NCI-H2107 treated with DMSO at 0.1 percent for 48 hours (cell line): ENCODE measurements at regions not wholly inside any gene's neighbourhood (a gene's known extent, or its start where the extent isn't known, plus 50 kb on each side); places are given as distances from the start of the nearest gene placed in this dataset.
A peak's percentile ranks its signal among the peaks of the same experiment; 100 is the strongest.

Experiments used
- DNase-seq: peaks from one replicate; lab custom pipeline; 2025; ENCODE audit not compliant: unreplicated experiment; lab: John Stamatoyannopoulos, UW

DNA sequence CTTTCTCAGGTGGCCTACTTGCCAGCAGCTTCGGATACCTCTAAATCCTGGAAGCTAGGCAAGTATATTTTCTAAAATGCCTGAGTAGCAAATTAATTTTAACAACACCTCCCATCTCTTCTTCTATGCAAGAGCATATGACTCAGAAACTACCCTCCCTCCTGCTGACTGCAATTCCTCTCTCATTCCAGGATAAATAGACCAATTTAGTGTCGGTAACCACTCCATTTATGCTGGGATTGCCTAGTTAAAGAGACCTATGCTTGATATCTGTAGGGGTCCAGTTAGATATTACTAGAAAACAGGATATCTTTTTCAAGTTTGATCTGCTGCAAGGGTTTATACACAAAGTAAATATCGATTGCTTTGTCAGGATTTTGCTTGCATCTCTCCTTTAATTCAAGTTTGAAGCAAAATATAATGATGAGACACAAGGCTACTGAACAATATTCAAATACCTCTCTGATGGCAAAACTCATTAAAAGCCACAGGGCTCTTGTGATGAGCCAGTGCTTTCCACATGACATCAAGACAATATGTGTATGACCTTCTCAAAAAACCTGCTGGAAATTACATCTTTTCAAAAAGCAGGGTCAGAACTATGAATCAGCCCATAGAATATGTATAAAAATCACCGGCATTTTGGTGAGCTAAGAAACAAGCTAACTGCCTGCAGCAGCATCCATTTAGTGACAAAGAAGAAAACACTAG is 491.6 kb upstream of the NECTIN3 start:
- DNase-seq = no peak

DNA sequence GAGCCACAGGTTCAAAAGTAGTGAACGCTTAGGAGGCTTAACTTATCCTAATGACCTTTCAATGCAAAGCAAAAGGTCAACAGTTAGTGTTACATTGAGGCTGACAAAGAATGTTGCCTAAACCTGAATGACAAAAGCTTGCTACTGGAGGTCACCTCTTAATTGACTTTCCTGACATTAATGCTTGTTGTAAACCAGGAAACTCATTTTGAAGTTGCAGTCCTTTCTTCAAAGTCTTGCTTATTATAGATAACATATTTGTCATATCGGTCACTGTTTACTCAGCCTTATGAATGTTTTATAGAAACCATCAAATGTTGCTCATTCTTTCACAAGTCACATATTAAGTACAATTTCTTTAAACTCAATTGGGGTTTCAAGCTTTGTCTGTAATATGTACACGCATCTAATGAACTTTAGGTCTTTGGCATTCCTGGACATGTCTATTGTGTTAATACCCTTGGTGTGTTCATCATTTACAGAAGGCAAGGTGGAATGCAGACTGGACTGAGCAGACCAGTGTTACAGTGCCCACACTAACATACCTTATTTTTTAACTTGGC is 488.2 kb upstream of the NECTIN3 start:
- DNase-seq = no peak

DNA sequence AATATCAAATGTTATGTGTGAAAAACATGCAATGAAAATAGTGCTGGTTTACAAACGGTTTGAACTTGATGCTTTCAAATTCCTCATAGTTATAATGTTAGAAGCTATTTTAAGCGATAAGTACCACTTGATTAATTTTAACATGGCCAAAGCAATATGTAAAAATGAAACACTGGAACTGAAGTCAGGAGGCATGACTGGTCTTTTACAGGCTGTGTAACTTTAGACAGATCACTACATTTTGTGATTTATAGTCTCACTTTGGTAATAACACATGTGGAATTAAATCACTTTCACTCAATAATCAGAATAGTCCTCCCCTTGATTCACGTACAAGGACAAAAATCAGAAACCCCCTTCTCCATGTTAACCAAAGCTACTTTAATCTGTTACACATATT is 482.7 kb upstream of the NECTIN3 start:
- no peak for DNase-seq

DNA sequence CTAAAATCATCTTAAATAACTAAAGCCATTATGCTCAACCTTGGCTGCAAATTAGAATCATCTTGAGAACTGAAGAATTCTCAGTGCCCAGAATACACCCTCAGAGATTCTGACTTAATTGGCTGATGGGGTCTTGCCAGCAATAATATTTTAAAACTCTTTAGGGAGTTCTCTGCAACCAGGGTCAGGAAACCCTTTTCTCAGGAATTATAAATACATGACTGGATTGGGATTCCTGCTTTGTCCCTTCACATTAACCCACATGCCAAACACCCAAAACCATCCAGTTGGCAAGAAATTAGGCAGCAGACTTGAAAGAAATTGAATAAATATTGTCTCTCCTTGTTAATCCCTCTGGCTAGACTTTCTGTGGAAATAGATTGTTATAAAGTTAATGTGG is 482.3 kb upstream of the NECTIN3 start:
- DNase-seq = no peak

DNA sequence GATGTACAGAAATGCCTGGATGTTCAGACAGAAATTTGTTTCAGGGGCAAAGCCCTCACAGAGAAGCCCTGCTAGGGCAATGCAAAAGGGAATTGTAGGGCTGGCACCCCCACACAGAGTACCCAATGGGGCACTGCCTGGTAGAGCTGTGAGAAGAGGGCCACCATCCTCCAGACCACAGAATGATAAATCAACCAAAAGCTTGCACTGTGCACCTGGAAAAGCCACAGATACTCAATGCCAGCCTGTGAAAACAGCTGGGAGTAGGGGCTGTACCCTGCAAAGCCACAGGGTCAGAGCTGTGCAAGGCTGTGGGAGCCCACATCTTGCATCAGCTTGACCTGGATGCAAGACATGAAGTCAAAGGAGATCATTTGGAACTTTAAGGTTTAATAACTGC is 477.9 kb upstream of the NECTIN3 start:
- DNase-seq = no peak

DNA sequence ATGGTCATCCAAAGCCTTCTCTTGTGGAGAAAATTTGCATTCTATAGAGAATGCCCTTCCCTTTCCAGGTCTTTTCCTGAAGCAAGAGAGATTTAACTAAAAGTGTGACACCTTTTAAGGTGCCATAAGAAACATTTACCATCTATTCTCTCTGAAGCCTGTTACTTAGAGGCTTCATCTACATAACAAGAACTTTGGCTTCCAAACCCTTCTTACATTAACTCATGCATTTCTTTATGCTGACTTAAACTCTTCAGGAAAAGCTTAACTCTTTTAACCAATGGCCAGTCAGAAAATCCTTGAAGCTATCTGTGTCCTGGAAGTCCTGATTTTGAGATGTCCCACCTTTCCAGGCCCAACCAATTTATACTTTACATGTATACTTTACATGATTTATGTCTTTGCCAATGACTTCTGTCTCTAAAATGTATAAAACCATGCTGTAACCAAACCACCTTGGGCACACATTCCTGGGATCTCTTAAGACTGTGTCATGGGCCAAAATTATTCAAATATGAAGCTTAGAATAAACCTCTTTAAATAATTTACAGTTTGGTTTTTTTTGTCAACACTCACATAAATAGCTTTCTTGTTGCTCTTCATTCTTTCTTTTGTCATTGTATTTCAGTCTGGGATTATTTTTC is 472.6 kb upstream of the NECTIN3 start:
- no peak for DNase-seq

DNA sequence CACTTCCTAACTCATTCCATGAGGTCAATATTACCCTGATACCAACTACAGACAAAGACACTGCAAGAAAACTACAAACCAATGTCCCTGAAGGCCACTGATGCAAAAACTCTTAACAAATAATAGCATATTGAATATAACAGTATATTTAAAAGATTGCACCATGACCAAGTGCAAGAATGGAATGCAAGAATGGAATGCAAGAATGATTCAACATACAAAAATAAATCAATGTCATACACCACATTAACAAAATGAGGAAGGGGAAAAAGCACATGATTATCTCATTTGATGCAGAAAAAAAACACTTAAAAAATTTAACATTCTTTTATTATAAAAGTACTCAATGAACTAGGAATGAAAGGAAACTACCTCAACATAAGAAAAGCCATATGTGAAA is 463.1 kb upstream of the NECTIN3 start:
- DNase-seq = no peak

DNA sequence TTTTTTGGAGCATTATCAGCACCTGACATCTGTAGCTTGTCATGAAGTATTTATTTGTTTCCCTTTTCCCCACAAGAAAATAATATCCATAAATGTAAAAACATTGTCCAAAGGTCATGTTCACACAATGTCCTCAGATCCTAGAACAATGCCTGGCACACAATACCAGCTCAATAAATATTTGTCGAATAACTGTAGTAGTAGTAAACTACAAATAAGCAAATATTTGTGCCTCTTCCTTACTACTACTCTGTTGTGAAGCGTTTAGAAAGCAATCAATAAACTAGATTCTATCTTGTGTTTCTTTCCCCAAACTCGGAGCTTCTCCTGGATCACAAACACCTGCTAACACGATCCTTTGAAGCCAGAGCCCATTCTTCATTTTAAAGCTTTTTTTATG is 459.6 kb upstream of the NECTIN3 start:
- DNase-seq = no peak

DNA sequence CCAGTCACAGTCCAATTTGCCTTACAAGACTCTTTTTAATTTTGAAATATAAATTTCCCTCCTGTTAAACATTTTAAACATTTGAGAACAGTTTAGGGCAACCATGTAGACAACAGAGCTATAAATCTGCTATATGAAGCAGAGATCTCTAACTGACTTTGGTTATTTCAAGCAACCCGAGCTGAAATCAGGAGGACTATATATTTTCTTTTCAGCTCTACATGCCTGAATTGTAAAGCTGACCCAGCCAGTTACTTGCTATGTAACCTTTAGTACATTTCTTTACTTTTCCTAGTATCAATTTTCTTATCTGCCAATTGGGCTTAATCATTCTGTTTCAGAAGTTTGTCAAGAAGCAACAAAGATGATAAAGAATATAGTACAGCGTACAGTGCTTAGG is 457.4 kb upstream of the NECTIN3 start:
- no peak for DNase-seq

DNA sequence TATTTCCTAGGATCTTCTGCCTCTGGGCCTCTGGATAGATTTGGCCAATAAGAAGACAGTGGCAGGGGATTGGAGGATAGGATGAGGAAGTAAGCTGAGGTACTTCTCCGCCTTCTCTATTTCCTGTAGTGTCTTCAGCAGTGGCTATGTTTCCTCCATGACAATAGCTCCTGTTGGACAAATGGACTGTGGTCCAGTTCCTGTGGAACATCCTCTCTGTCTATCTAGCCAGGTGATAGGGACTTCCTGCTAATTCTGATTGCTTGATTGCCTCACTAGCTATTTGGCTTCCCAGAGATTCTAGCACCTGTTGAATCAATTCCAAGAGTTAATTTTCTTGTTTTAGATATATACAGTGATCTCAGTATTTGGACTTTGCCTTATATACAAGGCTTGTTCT is 456.2 kb upstream of the NECTIN3 start:
- DNase-seq = no peak

DNA sequence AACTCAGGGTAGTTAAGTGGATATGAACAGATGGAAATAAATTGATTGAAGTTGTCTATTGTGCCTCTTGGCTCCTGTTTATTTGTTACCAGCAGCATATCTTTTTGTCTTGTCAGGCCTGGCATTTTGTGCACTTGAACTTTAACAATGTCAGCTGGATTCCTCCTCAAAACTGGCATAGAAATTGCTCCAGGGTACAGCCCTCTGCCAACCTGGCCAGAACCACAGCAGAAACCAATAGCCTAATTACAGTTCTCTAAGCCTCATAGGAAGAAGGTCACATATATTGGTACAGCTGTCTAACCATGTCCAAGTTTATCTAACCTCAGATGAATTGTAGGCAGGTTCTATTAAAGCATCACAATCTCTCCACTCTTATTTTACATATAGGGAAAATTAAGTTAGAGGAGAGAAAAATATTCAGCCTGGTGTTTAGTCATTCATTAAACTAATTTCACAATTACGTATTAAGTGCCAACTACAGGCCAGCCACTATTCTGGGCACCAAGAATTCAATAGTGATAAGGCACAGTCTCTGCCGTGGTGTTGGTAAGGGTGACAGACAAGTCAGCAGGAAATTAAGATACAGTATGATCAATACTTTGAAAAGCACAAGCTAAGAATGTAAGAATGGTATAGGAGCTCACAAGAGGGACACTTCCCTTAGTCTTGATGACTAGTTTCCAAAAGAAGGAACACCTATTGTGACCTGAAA is 452.9 kb upstream of the NECTIN3 start:
- no peak for DNase-seq

DNA sequence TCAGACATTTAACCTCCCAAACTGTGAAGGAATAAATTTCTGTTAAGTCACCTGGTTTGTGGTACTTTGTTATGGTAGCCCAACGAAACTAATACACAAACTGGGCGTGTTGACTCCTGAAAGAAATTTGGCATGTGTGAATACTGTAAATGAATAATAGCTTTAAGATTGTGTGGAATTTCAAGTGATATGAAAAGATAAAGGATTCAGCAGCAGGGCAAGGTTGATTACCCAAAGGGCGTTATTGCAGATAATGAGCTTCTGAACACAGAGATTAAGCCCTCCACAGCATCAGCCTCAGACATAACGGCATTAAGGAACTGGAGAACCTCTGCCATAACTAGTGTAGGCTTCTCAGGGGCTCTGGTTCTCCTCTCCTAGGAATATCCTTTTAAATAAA is 451.5 kb upstream of the NECTIN3 start:
- DNase-seq = no peak

DNA sequence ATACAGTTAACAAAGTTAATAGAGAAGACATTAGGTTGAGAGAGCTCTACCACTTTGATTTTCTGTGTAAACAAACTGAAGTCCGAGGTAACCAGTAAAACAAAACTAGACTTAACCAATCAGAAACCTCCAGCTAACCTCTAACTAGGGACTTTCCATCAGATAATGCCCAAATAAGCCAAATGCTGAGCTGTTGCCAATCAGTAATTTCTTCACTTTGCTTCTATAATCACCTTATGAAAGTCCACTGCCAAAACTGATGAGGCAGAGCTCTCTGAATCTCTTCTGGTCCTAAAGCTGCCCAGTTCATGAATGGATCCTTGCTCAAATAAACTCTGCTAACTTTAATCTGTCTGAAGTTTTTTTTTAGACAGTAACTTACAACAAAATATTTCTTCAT is 448.0 kb upstream of the NECTIN3 start:
- no peak for DNase-seq

DNA sequence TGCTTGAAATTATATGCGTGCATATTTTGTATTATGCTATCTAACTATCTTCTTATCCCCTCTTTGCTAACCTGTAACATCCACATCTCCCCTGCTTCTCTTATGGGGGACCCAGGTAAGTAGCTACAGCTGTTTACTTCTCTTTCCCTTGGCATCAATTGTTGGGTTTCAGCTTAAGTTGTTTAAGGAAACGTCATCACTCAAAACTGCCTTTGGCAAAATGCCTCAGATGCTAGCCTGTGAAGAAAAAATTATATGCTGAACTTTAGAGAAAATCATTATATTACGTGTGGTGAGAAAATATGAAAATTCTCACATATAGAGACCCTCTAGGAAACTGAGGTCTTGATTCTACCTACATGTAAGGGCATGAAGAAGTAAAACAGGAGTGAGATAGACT is 447.0 kb upstream of the NECTIN3 start:
- DNase-seq = no peak

DNA sequence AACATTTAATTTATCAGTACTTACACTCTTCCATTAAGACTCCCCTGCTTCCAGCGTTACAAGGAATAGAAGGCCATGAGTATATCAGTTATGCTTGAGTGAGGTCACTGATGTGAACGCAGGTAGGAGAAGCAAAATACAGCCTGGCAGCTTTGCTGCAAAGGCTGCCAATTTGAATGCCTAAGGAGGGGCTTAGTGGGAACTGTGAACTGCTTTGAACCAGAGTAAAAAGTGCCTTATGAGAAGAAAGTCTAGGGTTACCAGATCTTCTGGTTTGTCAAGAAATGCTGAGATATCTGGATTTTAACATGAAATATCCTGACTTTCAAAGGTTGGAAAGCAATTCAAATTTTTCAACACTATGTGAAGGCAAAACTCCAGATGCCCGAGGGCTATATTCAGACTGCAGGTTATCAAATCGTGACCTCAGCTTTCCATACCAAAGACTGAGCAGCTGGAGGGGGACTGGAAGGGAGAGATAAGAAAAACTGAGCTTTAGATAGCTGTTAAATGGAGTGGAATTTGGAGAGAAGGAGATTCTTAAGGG is 446.3 kb upstream of the NECTIN3 start:
- DNase-seq = no peak

DNA sequence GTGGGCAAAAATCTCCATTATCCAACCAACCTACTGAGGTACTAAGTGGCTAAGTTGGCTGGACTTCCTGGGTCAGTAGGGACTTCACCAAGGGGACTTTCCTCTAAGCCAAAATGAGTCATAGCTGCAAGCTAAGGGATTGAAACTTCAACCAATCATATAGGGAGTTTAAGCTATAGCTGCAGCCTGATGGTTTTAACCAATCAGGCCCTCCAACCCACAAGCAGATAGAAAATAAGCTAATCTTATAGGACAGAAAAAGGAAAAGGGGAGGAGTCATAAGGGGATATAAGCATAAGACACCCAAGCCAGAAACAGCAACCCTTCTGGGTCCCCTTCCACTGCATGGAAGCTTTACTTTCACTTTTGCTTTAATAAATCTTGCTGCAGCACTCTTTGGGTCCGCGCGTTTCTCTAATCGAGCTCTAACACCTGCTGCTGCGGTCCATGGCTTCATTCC is 444.9 kb upstream of the NECTIN3 start:
- DNase-seq = peak; percentile 30

DNA sequence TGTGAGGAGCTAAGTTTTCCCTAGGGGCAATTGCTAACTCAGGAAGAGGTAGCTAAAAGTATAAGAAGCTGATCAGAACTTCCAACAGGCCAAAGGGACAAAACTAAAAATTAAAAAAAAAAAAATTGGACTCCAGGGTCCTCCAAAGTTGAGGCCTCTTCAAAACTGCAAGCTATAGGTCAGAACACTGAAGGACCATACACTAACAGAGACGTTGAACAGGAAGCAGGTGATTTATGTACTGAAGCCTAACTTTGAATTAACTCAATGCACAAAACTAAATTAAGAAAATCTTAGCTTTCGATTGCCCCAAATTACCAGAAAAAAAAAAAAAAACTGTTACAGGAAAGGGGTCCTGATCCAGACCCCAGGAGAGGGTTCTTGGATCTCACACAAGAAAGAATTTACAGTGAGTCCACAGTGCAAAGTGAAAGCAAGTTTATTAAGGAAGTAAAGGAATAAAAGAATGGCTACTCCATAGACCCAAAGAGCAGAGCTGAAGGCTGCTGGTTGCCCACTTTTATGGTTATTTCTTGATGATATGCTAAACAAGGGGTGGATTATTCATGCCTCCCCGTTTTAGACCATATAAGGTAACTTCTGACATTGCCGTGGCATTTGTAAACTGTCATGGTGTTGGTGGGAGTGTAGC is 442.8 kb upstream of the NECTIN3 start:
- DNase-seq = no peak

DNA sequence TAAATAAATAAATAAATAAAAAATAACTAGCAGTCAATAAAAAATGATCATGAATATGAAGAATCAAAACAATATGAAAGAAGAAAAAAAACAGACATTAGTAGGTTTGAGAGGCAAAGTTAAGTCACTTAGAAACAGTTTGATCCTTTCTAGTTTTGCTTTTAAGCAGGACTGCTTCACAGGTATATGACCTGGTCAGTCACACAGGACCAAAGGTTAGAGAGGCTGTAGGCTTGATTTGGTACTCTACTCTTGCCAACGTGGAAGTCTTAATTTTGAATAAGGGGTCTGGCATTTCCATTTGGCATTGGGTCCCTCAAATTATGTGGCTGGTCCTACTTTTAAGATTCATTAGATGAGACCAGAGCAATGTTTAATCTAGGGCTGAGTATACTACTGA is 441.7 kb upstream of the NECTIN3 start:
- DNase-seq = no peak

DNA sequence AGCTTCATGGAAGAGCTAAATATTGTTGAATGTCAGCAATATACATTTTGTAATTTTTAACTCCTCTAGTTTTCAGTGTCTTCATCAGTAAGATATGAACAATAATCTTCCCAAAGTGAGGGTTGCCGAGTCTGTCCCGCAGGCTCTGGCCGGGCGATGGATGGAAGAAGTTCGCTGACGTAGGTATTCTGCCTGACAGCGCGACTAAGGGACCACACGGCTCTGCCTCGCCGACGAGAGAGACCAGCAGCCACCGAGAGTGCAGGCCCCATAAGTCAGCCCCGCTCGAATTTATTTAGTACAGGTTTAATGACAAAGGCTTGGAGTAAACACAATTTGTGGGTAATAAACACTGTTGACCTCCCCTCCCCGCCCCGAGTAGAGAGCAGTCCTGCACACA is 427.4 kb upstream of the NECTIN3 start:
- DNase-seq = no peak

DNA sequence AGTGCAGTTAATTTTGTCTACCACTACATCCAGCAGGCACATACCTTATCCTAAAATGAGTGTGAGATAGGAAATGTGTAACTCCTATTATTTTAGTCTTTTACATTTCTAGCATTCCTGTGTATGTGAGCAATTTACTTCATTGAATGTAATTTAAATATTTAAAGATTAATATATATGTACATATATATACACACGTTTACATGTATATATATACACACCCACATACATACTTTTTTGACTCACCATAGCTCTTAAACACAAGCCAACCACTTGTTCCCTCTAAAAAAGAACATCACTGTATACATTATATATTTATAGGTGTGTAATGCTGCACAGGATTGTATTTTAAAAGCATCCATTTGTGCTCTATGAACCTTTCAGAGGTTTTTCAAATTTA is 425.6 kb upstream of the NECTIN3 start:
- no peak for DNase-seq

DNA sequence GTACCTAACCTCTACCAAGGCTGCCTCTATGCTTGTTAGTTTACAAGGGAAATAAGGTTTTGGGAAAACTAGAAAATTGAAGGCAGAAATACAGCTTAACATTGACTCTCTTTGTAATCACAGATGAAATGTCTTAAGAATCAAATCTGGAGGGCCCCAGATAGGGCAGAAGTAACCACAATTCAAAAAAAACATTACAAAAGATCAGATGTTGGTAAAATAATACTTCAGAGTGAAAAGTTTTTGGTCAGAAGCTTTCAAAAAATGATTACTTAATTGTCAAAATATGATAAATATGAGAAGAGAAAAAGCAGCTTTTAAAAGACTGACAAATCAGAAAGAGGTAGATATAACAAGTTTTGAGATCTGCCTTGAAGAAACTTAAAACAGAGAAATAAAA is 425.1 kb upstream of the NECTIN3 start:
- DNase-seq = no peak
